H1 (cell line): ENCODE measurements at regions not wholly inside any gene's neighbourhood (a gene's known extent, or its start where the extent isn't known, plus 50 kb on each side); places are given as distances from the start of the nearest gene placed in this dataset.

Experiments used
- CTCF ChIA-PET: fragments of 300-600 bp; sonication (Branson Sonifier 250); formaldehyde crosslinking; loops from one replicate; lab custom pipeline; 2021; ENCODE audit not compliant: partially characterized antibody; lab: Charles Lee
- POLR2A ChIA-PET: fragments of 300-600 bp; sonication (Branson Sonifier 250); formaldehyde crosslinking; loops from one replicate; lab custom pipeline; 2021; ENCODE audit warnings: inconsistent platforms; ENCODE audit not compliant: partially characterized antibody; lab: Charles Lee
- DNase-seq, 2 experiments: peaks; one replicate each; pipeline versions ENCODE4 v3.0.0 to v3.0.0-alpha.2; 2010 to 2022; ENCODE audit warnings: low spot score in 2 of 2, low read depth in 1 of 2, mixed read lengths in 1 of 2
- FAIRE-seq: peaks from 2 replicates; lab custom pipeline; 2011; peaks lifted over from hg19 to GRCh38; lab: Jason Lieb, UNC
- H2AFZ ChIP-seq: 2 replicates; pipeline ENCODE4 v1.8.1; 2012; ENCODE audit warnings: low read length, inconsistent platforms
- H2AK5ac ChIP-seq: 2 replicates; pipeline ENCODE4 v1.6.1; 2013; ENCODE audit warnings: low read depth, low read length
- H2BK120ac ChIP-seq: replicated peaks from 2 replicates; pipeline ENCODE3; 2013; ENCODE audit warnings: low read depth, low read length, inconsistent platforms
- H2BK12ac ChIP-seq: 2 replicates; pipeline ENCODE4 v1.6.1; 2013; ENCODE audit warnings: low read depth, low read length
- H2BK15ac ChIP-seq: 2 replicates; pipeline ENCODE4 v1.6.1; 2013; ENCODE audit warnings: low read length
- H2BK20ac ChIP-seq: 2 replicates; pipeline ENCODE4 v1.6.1; 2013; ENCODE audit warnings: low read length
- H2BK5ac ChIP-seq: 2 replicates; pipeline ENCODE4 v1.6.1; 2013; ENCODE audit warnings: low read depth, low read length
- H3K14ac ChIP-seq: 2 replicates; pipeline ENCODE4 v1.6.1; 2013; ENCODE audit warnings: inconsistent platforms; ENCODE audit not compliant: insufficient read length
- H3K18ac ChIP-seq: 2 replicates; pipeline ENCODE4 v1.6.1; 2013; ENCODE audit warnings: low read length; ENCODE audit errors: extremely low read depth
- H3K23ac ChIP-seq: 2 replicates; pipeline ENCODE4 v1.6.1; 2013; ENCODE audit warnings: inconsistent platforms; ENCODE audit not compliant: insufficient read length
- H3K23me2 ChIP-seq: 2 replicates; pipeline ENCODE4 v1.6.1; 2013; ENCODE audit warnings: low read depth, low read length
- H3K27ac ChIP-seq: 2 replicates; pipeline ENCODE4 v1.6.1; 2011; ENCODE audit warnings: low read depth, low read length, inconsistent platforms
- H3K27me3 ChIP-seq, 4 experiments: replicated peaks in 1 of 4; 1 replicate in 1 of 4; 2 replicates in 3 of 4; pipeline versions ENCODE4 v1.6.1 to v1.8.1; 2011 to 2013; ENCODE audit warnings: low read length in 3 of 4, mild to moderate bottlenecking in 3 of 4, inconsistent platforms in 2 of 4, mixed read lengths in 2 of 4, moderate library complexity in 1 of 4; ENCODE audit not compliant: control insufficient read depth in 3 of 4, insufficient read depth in 3 of 4; ENCODE audit errors: extremely low read depth in 1 of 4
- H3K36me3 ChIP-seq, 4 experiments: 2 replicates each; pipeline versions ENCODE4 v1.6.1 to v1.8.1; 2011 to 2013; ENCODE audit warnings: mild to moderate bottlenecking in 4 of 4, low read length in 3 of 4, moderate library complexity in 2 of 4, control low read depth in 1 of 4, inconsistent platforms in 1 of 4; ENCODE audit not compliant: insufficient read depth in 4 of 4, control insufficient read depth in 2 of 4
- H3K4ac ChIP-seq: replicated peaks from 2 replicates; pipeline ENCODE3; 2013; ENCODE audit warnings: low read length, low read depth, mixed read lengths, inconsistent platforms; ENCODE audit not compliant: insufficient read length
- H3K4me1 ChIP-seq, 4 experiments: replicated peaks in 1 of 4; 1 replicate in 1 of 4; 2 replicates in 3 of 4; pipeline versions ENCODE4 v1.6.1 to v1.8.1; 2011 to 2013; ENCODE audit warnings: low read length in 3 of 4, inconsistent platforms in 2 of 4, mixed read lengths in 1 of 4; ENCODE audit not compliant: insufficient read depth in 4 of 4, control insufficient read depth in 3 of 4
- H3K4me2 ChIP-seq, 2 experiments: 2 replicates each; pipeline versions ENCODE4 v1.6.1 to v1.8.1; 2011 to 2013; ENCODE audit warnings: low read depth in 2 of 2, low read length in 2 of 2, control low read depth in 1 of 2, inconsistent platforms in 1 of 2, mild to moderate bottlenecking in 1 of 2; ENCODE audit not compliant: insufficient read depth in 1 of 2
- H3K4me3 ChIP-seq, 4 experiments: fragments of 200-600, 300-600 bp in 1 of 4; sonication (generic), shearing (Covaris generic), sonication (Bioruptor Twin) in 1 of 4; 2 replicates each; pipeline versions ENCODE4 v1.5.1 to v1.8.1; 2011 to 2016; ENCODE audit warnings: low read length in 4 of 4, low read depth in 3 of 4, control low read depth in 2 of 4, inconsistent platforms in 2 of 4, mild to moderate bottlenecking in 2 of 4, mixed read lengths in 1 of 4, moderate library complexity in 1 of 4; ENCODE audit not compliant: insufficient read depth in 2 of 4; ENCODE audit errors: extremely low read depth in 1 of 4
- H3K56ac ChIP-seq: replicated peaks from 2 replicates; pipeline ENCODE3; 2013; ENCODE audit warnings: low read depth, mild to moderate bottlenecking, mixed read lengths, low read length, inconsistent platforms; ENCODE audit not compliant: insufficient read length
- H3K79me1 ChIP-seq: 2 replicates; pipeline ENCODE4 v1.6.1; 2013; ENCODE audit warnings: low read depth, low read length, control low read depth
- H3K79me2 ChIP-seq, 2 experiments: 2 replicates each; pipeline versions ENCODE4 v1.6.1 to v1.8.1; 2012 to 2013; ENCODE audit warnings: low read length in 2 of 2, mild to moderate bottlenecking in 2 of 2, inconsistent platforms in 1 of 2; ENCODE audit not compliant: insufficient read depth in 2 of 2, control insufficient read depth in 1 of 2
- H3K9ac ChIP-seq, 4 experiments: replicated peaks in 1 of 4; 1 replicate in 1 of 4; 2 replicates in 3 of 4; pipeline versions ENCODE4 v1.6.1 to v1.8.1; 2011 to 2013; ENCODE audit warnings: low read depth in 3 of 4, low read length in 3 of 4, control low read depth in 2 of 4, mild to moderate bottlenecking in 2 of 4, moderate library complexity in 2 of 4, inconsistent platforms in 1 of 4; ENCODE audit errors: extremely low read depth in 1 of 4
- H3K9me3 ChIP-seq, 2 experiments: 2 replicates each; pipeline versions ENCODE4 v1.6.1 to v1.8.1; 2012 to 2013; ENCODE audit warnings: mild to moderate bottlenecking in 2 of 2, moderate library complexity in 2 of 2, control low read depth in 1 of 2, inconsistent platforms in 1 of 2, low read depth in 1 of 2, low read length in 1 of 2, mixed read lengths in 1 of 2; ENCODE audit not compliant: insufficient read depth in 2 of 2
- H4K20me1 ChIP-seq, 2 experiments: replicated peaks in 1 of 2; 2 replicates each; pipeline versions ENCODE3 to v1.8.1; 2011 to 2013; ENCODE audit warnings: inconsistent platforms in 2 of 2, low read length in 2 of 2, mild to moderate bottlenecking in 1 of 2; ENCODE audit not compliant: insufficient read depth in 2 of 2, control insufficient read depth in 1 of 2
- H4K5ac ChIP-seq: 2 replicates; pipeline ENCODE4 v1.6.1; 2013; ENCODE audit warnings: low read length, low read depth, mixed read lengths, inconsistent platforms; ENCODE audit not compliant: insufficient read length
- H4K8ac ChIP-seq: 2 replicates; pipeline ENCODE4 v1.8.0; 2013; ENCODE audit warnings: mild to moderate bottlenecking, moderate library complexity, low read length, inconsistent platforms; ENCODE audit not compliant: insufficient read depth; ENCODE audit errors: extremely low read depth
- H4K91ac ChIP-seq: replicated peaks from 2 replicates; pipeline ENCODE3; 2013; ENCODE audit warnings: low read length, mixed read lengths, inconsistent platforms; ENCODE audit not compliant: insufficient read length
- ATF2 ChIP-seq: IDR thresholded peaks from 2 replicates; pipeline ENCODE4 v1.6.1; 2012; ENCODE audit warnings: low read length, inconsistent platforms
- BCL11A ChIP-seq, 2 experiments: IDR thresholded peaks; one replicate each; pipeline ENCODE4 v1.6.1; 2011; ENCODE audit warnings: low read depth in 2 of 2, low read length in 2 of 2, mild to moderate bottlenecking in 2 of 2
- CEBPB ChIP-seq: IDR thresholded peaks from 2 replicates; pipeline ENCODE4 v1.6.1; 2012; ENCODE audit warnings: low read depth, low read length
- CHD2 ChIP-seq: IDR thresholded peaks from 2 replicates; pipeline ENCODE4 v1.6.1; 2012; ENCODE audit warnings: low read length, improper control_type of control experiment
- EZH2 ChIP-seq: fragments of 200-600 bp; sonication (generic); IDR thresholded peaks from 2 replicates; pipeline ENCODE4 v1.7.1; 2012; ENCODE audit warnings: low read depth, mild to moderate bottlenecking, moderate library complexity, low read length, inconsistent platforms; ENCODE audit not compliant: severe bottlenecking
- JUN ChIP-seq: IDR thresholded peaks from 2 replicates; pipeline ENCODE4 v1.6.1; 2011; ENCODE audit warnings: low read depth, mild to moderate bottlenecking, improper control_type of control experiment, low read length
- JUND ChIP-seq: IDR thresholded peaks from 2 replicates; pipeline ENCODE4 v1.6.1; 2011; ENCODE audit warnings: mild to moderate bottlenecking, improper control_type of control experiment, low read length
- KDM4A ChIP-seq: IDR thresholded peaks from one replicate; pipeline ENCODE4 v1.7.1; 2012; ENCODE audit warnings: low read depth, mild to moderate bottlenecking, moderate library complexity, low read length, inconsistent platforms; ENCODE audit not compliant: severe bottlenecking
- NANOG ChIP-seq: IDR thresholded peaks from 2 replicates; pipeline ENCODE4 v1.6.1; 2011; ENCODE audit warnings: low read length, low read depth, mild to moderate bottlenecking, inconsistent platforms; ENCODE audit not compliant: insufficient read depth, poor library complexity, severe bottlenecking
- POLR2A ChIP-seq, 2 experiments: IDR thresholded peaks; 1 replicate in 1 of 2; 2 replicates in 1 of 2; pipeline ENCODE4 v1.6.1; 2011; ENCODE audit warnings: low read depth in 2 of 2, low read length in 2 of 2, mild to moderate bottlenecking in 2 of 2; ENCODE audit errors: control extremely low read depth in 1 of 2
- SIN3A ChIP-seq, 2 experiments: IDR thresholded peaks in 1 of 2; conservative IDR thresholded peaks in 1 of 2; 2 replicates each; pipeline ENCODE4 v1.6.1; 2011 to 2012; ENCODE audit warnings: low read length in 2 of 2, improper control_type of control experiment in 1 of 2, low read depth in 1 of 2, mild to moderate bottlenecking in 1 of 2
- SIX5 ChIP-seq: IDR thresholded peaks from 2 replicates; pipeline ENCODE4 v1.6.1; 2011; ENCODE audit warnings: mild to moderate bottlenecking, low read depth, low read length
- WGBS, 2 experiments: shearing (Covaris generic) in 1 of 2; methylation state at CpG; one replicate each; pipeline versions ENCODE4 v1.1.6 to v1.1.7; 2013 to 2015; ENCODE audit warnings: low lambda C conversion rate in 2 of 2, mixed read lengths in 2 of 2, inconsistent platforms in 1 of 2, low coverage in 1 of 2, missing lambda C conversion rate in 1 of 2; ENCODE audit not compliant: insufficient replicate concordance in 2 of 2, insufficient coverage in 1 of 2, insufficient read length in 1 of 2; ENCODE audit errors: extremely low coverage in 1 of 2, missing lambda C conversion rate in 1 of 2; 5-methylcytosine and 5-hydroxymethylcytosine counted together
- TF ChIP-seq, protein P1 (sequence below): IDR thresholded peaks from 2 replicates; pipeline ENCODE4 v1.6.1; 2012; ENCODE audit warnings: inconsistent platforms

DNA sequence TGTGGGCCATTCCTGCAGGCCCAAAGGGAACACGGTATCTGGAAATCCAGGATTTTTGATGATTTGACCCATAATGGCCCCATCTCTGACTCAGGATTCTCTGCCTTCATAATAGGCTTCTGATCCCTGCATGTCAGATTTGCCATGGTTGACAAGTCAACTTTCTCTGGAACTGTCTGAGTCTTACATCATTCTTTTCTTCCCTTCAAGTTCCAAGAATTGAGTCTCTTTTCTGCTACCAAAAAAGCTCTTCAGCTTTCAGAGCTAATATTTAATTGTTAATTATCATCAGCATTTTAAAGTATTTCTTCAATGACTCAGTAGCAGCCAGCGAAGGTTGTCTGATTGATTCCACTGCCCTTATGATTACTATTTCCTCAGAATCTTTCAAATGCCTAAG, 244.4 kb upstream of the COL8A1 start:
- no peak overlapping the region for H3K4me3 ChIP-seq
- no peak overlapping the region for H2AK5ac ChIP-seq
- H2BK20ac ChIP-seq = no peak overlapping the region
- FAIRE-seq = no peak
- no peak overlapping the region for H3K4ac ChIP-seq
- POLR2A ChIA-PET = no interaction called here
- no peak overlapping the region for H2BK5ac ChIP-seq
- H4K91ac ChIP-seq = no peak overlapping the region
- CTCF ChIA-PET = interaction anchor here (0.9 kb wide), 1 partner anchor 105 kb away, joined by 3 read pairs; no protein-coding TSS in a partner anchor
- no peak overlapping the region for H2BK12ac ChIP-seq
- no peak overlapping the region for H3K4me2 ChIP-seq
- H3K23me2 ChIP-seq = no peaks in the 10 kb centered on the region
- H4K20me1 ChIP-seq = no peaks in the 10 kb centered on the region
- H3K79me2 ChIP-seq = no peaks in the 10 kb centered on the region
- H2BK15ac ChIP-seq = no peak overlapping the region
- H3K14ac ChIP-seq = no peak overlapping the region
- no peak for DNase-seq
- peaks cover 10 to 12% of the 10 kb centered on the region in 2 experiments for H3K9me3 ChIP-seq
- H3K79me1 ChIP-seq = no peaks in the 10 kb centered on the region
- no peaks in the 10 kb centered on the region for H3K36me3 ChIP-seq
- H3K23ac ChIP-seq = no peak overlapping the region
- no peak overlapping the region for H3K18ac ChIP-seq
- 83% methylated on average over 2 of the region's 2 CpGs; no CpG with 5 or more reads in 1 of the 2 experiments for WGBS, 2 experiments
- H2BK120ac ChIP-seq = no peak overlapping the region
- H3K9ac ChIP-seq = no peak overlapping the region
- H4K5ac ChIP-seq = no peak overlapping the region
- H3K27me3 ChIP-seq = no peaks in the 10 kb centered on the region
- no peak overlapping the region for H3K27ac ChIP-seq
- H2AFZ ChIP-seq = no peak overlapping the region
- no peaks in the 10 kb centered on the region for H3K4me1 ChIP-seq
- H3K56ac ChIP-seq = no peak overlapping the region
- H4K8ac ChIP-seq = no peak overlapping the region
- TF ChIP-seq POLR2A (IDR thresholded peaks at IDR 0.05; ENCODE audit: control extremely low read depth in 1 of 2, low read depth in 2 of 2, low read length in 2 of 2) (no peak), SIN3A (conservative IDR thresholded peaks at IDR 0.05 in 1 of 2, IDR thresholded peaks at IDR 0.05 in 1 of 2; ENCODE audit: low read depth in 1 of 2, low read length in 2 of 2) (no peak), CEBPB (no peak), ATF2 (no peak), JUN (no peak), SIX5 (no peak), CHD2 (no peak), EZH2 (no peak), NANOG (no peak), BCL11A (IDR thresholded peaks at IDR 0.05; ENCODE audit: low read depth in 2 of 2, low read length in 2 of 2) (no peak), JUND (no peak), KDM4A (no peak)
- TF ChIP-seq, protein P1, sequence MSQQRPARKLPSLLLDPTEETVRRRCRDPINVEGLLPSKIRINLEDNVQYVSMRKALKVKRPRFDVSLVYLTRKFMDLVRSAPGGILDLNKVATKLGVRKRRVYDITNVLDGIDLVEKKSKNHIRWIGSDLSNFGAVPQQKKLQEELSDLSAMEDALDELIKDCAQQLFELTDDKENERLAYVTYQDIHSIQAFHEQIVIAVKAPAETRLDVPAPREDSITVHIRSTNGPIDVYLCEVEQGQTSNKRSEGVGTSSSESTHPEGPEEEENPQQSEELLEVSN = no peak
